GM21723 (cell line): ENCODE measurements at regions not wholly inside any gene's neighbourhood (a gene's known extent, or its start where the extent isn't known, plus 50 kb on each side); places are given as distances from the start of the nearest gene placed in this dataset.

Source experiments
- ATAC-seq: cut with Tn5 transposase; IDR thresholded peaks from one replicate; pipeline ENCODE4 v1.9.1; 2021; ENCODE audit warnings: mild to moderate bottlenecking, moderate library complexity; ENCODE audit not compliant: unreplicated experiment

- no peak for ATAC-seq
Measured at GRCh38 chr14:42872786-42873185, 1266.1 kb downstream of the LRFN5 start.

- ATAC-seq: no peak
Measured at GRCh38 chr14:42869681-42870080, 1263.0 kb downstream of the LRFN5 start.

GRCh38 chr14:42862114-42862513 is 1255.4 kb downstream of the LRFN5 start:
- ATAC-seq: no peak

GRCh38 chr14:42860371-42860770 is 1253.7 kb downstream of the LRFN5 start:
- no peak for ATAC-seq

GRCh38 chr14:42856106-42856505 is 1249.4 kb downstream of the LRFN5 start:
- ATAC-seq: no peak

GRCh38 chr14:42855085-42855484 is 1248.4 kb downstream of the LRFN5 start:
- ATAC-seq: no peak

GRCh38 chr14:42854061-42854460 is 1247.4 kb downstream of the LRFN5 start:
- ATAC-seq: no peak

- ATAC-seq: no peak
Measured at GRCh38 chr14:42848652-42849051, 1242.0 kb downstream of the LRFN5 start.

GRCh38 chr14:42814817-42815216 is 1208.1 kb downstream of the LRFN5 start:
- no peak for ATAC-seq

GRCh38 chr14:42806909-42807315 is 1200.2 kb downstream of the LRFN5 start:
- ATAC-seq: no peak

GRCh38 chr14:42804141-42804540 is 1197.5 kb downstream of the LRFN5 start:
- no peak for ATAC-seq

- ATAC-seq: no peak
Measured at GRCh38 chr14:42802346-42802745, 1195.7 kb downstream of the LRFN5 start.

GRCh38 chr14:42792166-42792565 is 1185.5 kb downstream of the LRFN5 start:
- ATAC-seq: no peak

- no peak for ATAC-seq
Measured at GRCh38 chr14:42782754-42783153, 1176.1 kb downstream of the LRFN5 start.

- ATAC-seq: no peak
Measured at GRCh38 chr14:42778984-42779383, 1172.3 kb downstream of the LRFN5 start.

- no peak for ATAC-seq
Measured at GRCh38 chr14:42750771-42751170, 1144.1 kb downstream of the LRFN5 start.

GRCh38 chr14:42742084-42742483 is 1135.4 kb downstream of the LRFN5 start:
- ATAC-seq: no peak

GRCh38 chr14:42736408-42736807 is 1129.7 kb downstream of the LRFN5 start:
- no peak for ATAC-seq

GRCh38 chr14:42734041-42734440 is 1127.4 kb downstream of the LRFN5 start:
- ATAC-seq: no peak

- ATAC-seq: no peak
Measured at GRCh38 chr14:42732005-42732404, 1125.3 kb downstream of the LRFN5 start.

GRCh38 chr14:42731480-42731879 is 1124.8 kb downstream of the LRFN5 start:
- no peak for ATAC-seq

GRCh38 chr14:42729681-42730080 is 1123.0 kb downstream of the LRFN5 start:
- no peak for ATAC-seq

GRCh38 chr14:42719391-42719790 is 1112.7 kb downstream of the LRFN5 start:
- ATAC-seq: no peak

GRCh38 chr14:42715316-42715715 is 1108.6 kb downstream of the LRFN5 start:
- no peak for ATAC-seq
